Peyer's patch (tissue), 4 donors: ENCODE measurements at regions not wholly inside any gene's neighbourhood (a gene's known extent, or its start where the extent isn't known, plus 50 kb on each side); places are given as distances from the start of the nearest gene placed in this dataset.

Source experiments
- DNase-seq, 3 donors: peaks; one replicate each; pipeline ENCODE4 v3.0.0-alpha.2; 2017 to 2019
- H3K27ac ChIP-seq, 4 donors: fragments of 200-600 bp; sonication (generic); one replicate each; pipeline ENCODE4 v1.5.1; 2016 to 2019
- H3K27me3 ChIP-seq, 2 donors: fragments of 200-600 bp; sonication (generic); one replicate each; pipeline ENCODE4 v1.5.1; 2019
- H3K36me3 ChIP-seq, 3 donors: fragments of 200-600 bp; sonication (generic); one replicate each; pipeline ENCODE4 v1.5.1; 2016 to 2019
- H3K4me1 ChIP-seq, 4 donors: fragments of 200-600 bp; sonication (generic); one replicate each; pipeline ENCODE4 v1.5.1; 2016 to 2019
- H3K4me3 ChIP-seq, 4 donors: fragments of 200-600 bp; sonication (generic); 1 replicate in 3 of 4; 2 replicates in 1 of 4; pipeline ENCODE4 v1.5.1; 2016 to 2019; ENCODE audit warnings: mild to moderate bottlenecking in 1 of 4
- H3K9me3 ChIP-seq, 4 donors: fragments of 200-600 bp; sonication (generic); one replicate each; pipeline ENCODE4 v1.5.1; 2016 to 2019; ENCODE audit warnings: mild to moderate bottlenecking in 1 of 4
- CTCF ChIP-seq, 6 experiments: fragments of 450-650 bp in 4 of 6; fragments of 200-600 bp in 2 of 6; sonication (generic) in 1 of 6; IDR thresholded peaks; one replicate each; pipeline ENCODE4 v1.5.1; 2017 to 2019; ENCODE audit warnings: antibody characterized with exemption in 6 of 6, mild to moderate bottlenecking in 3 of 6, moderate library complexity in 1 of 6
- POLR2A ChIP-seq, 2 donors: fragments of 450-650 bp; IDR thresholded peaks; one replicate each; pipeline ENCODE4 v1.5.1; 2017; ENCODE audit warnings: antibody characterized with exemption in 2 of 2, mild to moderate bottlenecking in 2 of 2, moderate library complexity in 2 of 2

- Histone ChIP-seq H3K27me3 (no peaks in the 10 kb centered on the region), H3K4me1 (no peaks in the 10 kb centered on the region), H3K27ac (no peak overlapping the region), H3K36me3 (no peaks in the 10 kb centered on the region), H3K9me3 (no peaks in the 10 kb centered on the region), H3K4me3 (no peak overlapping the region)
- TF ChIP-seq POLR2A (IDR thresholded peaks at IDR 0.05) (no peak), CTCF (IDR thresholded peaks at IDR 0.05) (no peak)
- DNase-seq = no peak
Observed at GRCh38 chr18:28794459-28795245, 617.7 kb upstream of the CDH2 start.

- peak in 1 of 3 donors; percentile 47 for DNase-seq
- no peaks in the 10 kb centered on the region for H3K9me3 ChIP-seq
- H3K27ac ChIP-seq = peak overlapping the region in 1 of 4 donors; percentile 11
Observed at GRCh38 chr18:28793901-28794300, 617.0 kb upstream of the CDH2 start.

GRCh38 chr18:28792404-28793086 lies 615.6 kb upstream of the CDH2 start:
- DNase-seq = peak in 1 of 3 donors; percentile 48
- Histone ChIP-seq H3K4me1 (no peaks in the 10 kb centered on the region), H3K4me3 (no peak overlapping the region), H3K36me3 (no peaks in the 10 kb centered on the region), H3K27ac (no peak overlapping the region), H3K9me3 (no peaks in the 10 kb centered on the region), H3K27me3 (no peaks in the 10 kb centered on the region)
- TF ChIP-seq CTCF (IDR thresholded peaks at IDR 0.05) (no peak), POLR2A (IDR thresholded peaks at IDR 0.05) (no peak)

More at GRCh38 chr18:28793901-28794300, 617.0 kb upstream of the CDH2 start:
- no peaks in the 10 kb centered on the region for H3K4me1 ChIP-seq
- no peaks in the 10 kb centered on the region for H3K36me3 ChIP-seq
- TF ChIP-seq CTCF (IDR thresholded peaks at IDR 0.05) (no peak), POLR2A (IDR thresholded peaks at IDR 0.05) (no peak)
- H3K4me3 ChIP-seq = no peak overlapping the region
- no peaks in the 10 kb centered on the region for H3K27me3 ChIP-seq

- no peak for DNase-seq
- Histone ChIP-seq H3K36me3 (no peaks in the 10 kb centered on the region), H3K27ac (no peak overlapping the region), H3K4me1 (no peaks in the 10 kb centered on the region), H3K27me3 (no peaks in the 10 kb centered on the region), H3K4me3 (no peak overlapping the region), H3K9me3 (no peaks in the 10 kb centered on the region)
- no peak for TF ChIP-seq CTCF (IDR thresholded peaks at IDR 0.05)
- no peak for TF ChIP-seq POLR2A (IDR thresholded peaks at IDR 0.05)
Observed at GRCh38 chr18:28791101-28791500, 614.2 kb upstream of the CDH2 start.

- no peaks in the 10 kb centered on the region for H3K27me3 ChIP-seq
- no peaks in the 10 kb centered on the region for H3K4me1 ChIP-seq
Observed at GRCh38 chr18:28789502-28789901, 612.6 kb upstream of the CDH2 start.

More at GRCh38 chr18:28789502-28789901, 612.6 kb upstream of the CDH2 start:
- DNase-seq = no peak
- no peak for TF ChIP-seq POLR2A (IDR thresholded peaks at IDR 0.05)
- no peak for TF ChIP-seq CTCF (IDR thresholded peaks at IDR 0.05)
- H3K36me3 ChIP-seq = no peaks in the 10 kb centered on the region
- no peaks in the 10 kb centered on the region for H3K9me3 ChIP-seq
- H3K27ac ChIP-seq = no peak overlapping the region
- no peak overlapping the region for H3K4me3 ChIP-seq
